H1 (cell line): ENCODE measurements at regions not wholly inside any gene's neighbourhood (a gene's known extent, or its start where the extent isn't known, plus 50 kb on each side); places are given as distances from the start of the nearest gene placed in this dataset.

Experiments
- CTCF ChIA-PET: fragments of 300-600 bp; sonication (Branson Sonifier 250); formaldehyde crosslinking; loops from one replicate; lab custom pipeline; 2021; ENCODE audit not compliant: partially characterized antibody; lab: Charles Lee
- POLR2A ChIA-PET: fragments of 300-600 bp; sonication (Branson Sonifier 250); formaldehyde crosslinking; loops from one replicate; lab custom pipeline; 2021; ENCODE audit warnings: inconsistent platforms; ENCODE audit not compliant: partially characterized antibody; lab: Charles Lee
- DNase-seq, 2 experiments: peaks; one replicate each; pipeline versions ENCODE4 v3.0.0 to v3.0.0-alpha.2; 2010 to 2022; ENCODE audit warnings: low spot score in 2 of 2, low read depth in 1 of 2, mixed read lengths in 1 of 2
- FAIRE-seq: peaks from 2 replicates; lab custom pipeline; 2011; peaks lifted over from hg19 to GRCh38; lab: Jason Lieb, UNC
- H2AFZ ChIP-seq: 2 replicates; pipeline ENCODE4 v1.8.1; 2012; ENCODE audit warnings: low read length, inconsistent platforms
- H2AK5ac ChIP-seq: 2 replicates; pipeline ENCODE4 v1.6.1; 2013; ENCODE audit warnings: low read depth, low read length
- H2BK120ac ChIP-seq: replicated peaks from 2 replicates; pipeline ENCODE3; 2013; ENCODE audit warnings: low read depth, low read length, inconsistent platforms
- H2BK12ac ChIP-seq: 2 replicates; pipeline ENCODE4 v1.6.1; 2013; ENCODE audit warnings: low read depth, low read length
- H2BK15ac ChIP-seq: 2 replicates; pipeline ENCODE4 v1.6.1; 2013; ENCODE audit warnings: low read length
- H2BK20ac ChIP-seq: 2 replicates; pipeline ENCODE4 v1.6.1; 2013; ENCODE audit warnings: low read length
- H2BK5ac ChIP-seq: 2 replicates; pipeline ENCODE4 v1.6.1; 2013; ENCODE audit warnings: low read depth, low read length
- H3K14ac ChIP-seq: 2 replicates; pipeline ENCODE4 v1.6.1; 2013; ENCODE audit warnings: inconsistent platforms; ENCODE audit not compliant: insufficient read length
- H3K18ac ChIP-seq: 2 replicates; pipeline ENCODE4 v1.6.1; 2013; ENCODE audit warnings: low read length; ENCODE audit errors: extremely low read depth
- H3K23ac ChIP-seq: 2 replicates; pipeline ENCODE4 v1.6.1; 2013; ENCODE audit warnings: inconsistent platforms; ENCODE audit not compliant: insufficient read length
- H3K23me2 ChIP-seq: 2 replicates; pipeline ENCODE4 v1.6.1; 2013; ENCODE audit warnings: low read depth, low read length
- H3K27ac ChIP-seq: 2 replicates; pipeline ENCODE4 v1.6.1; 2011; ENCODE audit warnings: low read depth, low read length, inconsistent platforms
- H3K27me3 ChIP-seq, 4 experiments: replicated peaks in 1 of 4; 1 replicate in 1 of 4; 2 replicates in 3 of 4; pipeline versions ENCODE4 v1.6.1 to v1.8.1; 2011 to 2013; ENCODE audit warnings: low read length in 3 of 4, mild to moderate bottlenecking in 3 of 4, inconsistent platforms in 2 of 4, mixed read lengths in 2 of 4, moderate library complexity in 1 of 4; ENCODE audit not compliant: control insufficient read depth in 3 of 4, insufficient read depth in 3 of 4; ENCODE audit errors: extremely low read depth in 1 of 4
- H3K36me3 ChIP-seq, 4 experiments: 2 replicates each; pipeline versions ENCODE4 v1.6.1 to v1.8.1; 2011 to 2013; ENCODE audit warnings: mild to moderate bottlenecking in 4 of 4, low read length in 3 of 4, moderate library complexity in 2 of 4, control low read depth in 1 of 4, inconsistent platforms in 1 of 4; ENCODE audit not compliant: insufficient read depth in 4 of 4, control insufficient read depth in 2 of 4
- H3K4ac ChIP-seq: replicated peaks from 2 replicates; pipeline ENCODE3; 2013; ENCODE audit warnings: low read length, low read depth, mixed read lengths, inconsistent platforms; ENCODE audit not compliant: insufficient read length
- H3K4me1 ChIP-seq, 4 experiments: replicated peaks in 1 of 4; 1 replicate in 1 of 4; 2 replicates in 3 of 4; pipeline versions ENCODE4 v1.6.1 to v1.8.1; 2011 to 2013; ENCODE audit warnings: low read length in 3 of 4, inconsistent platforms in 2 of 4, mixed read lengths in 1 of 4; ENCODE audit not compliant: insufficient read depth in 4 of 4, control insufficient read depth in 3 of 4
- H3K4me2 ChIP-seq, 2 experiments: 2 replicates each; pipeline versions ENCODE4 v1.6.1 to v1.8.1; 2011 to 2013; ENCODE audit warnings: low read depth in 2 of 2, low read length in 2 of 2, control low read depth in 1 of 2, inconsistent platforms in 1 of 2, mild to moderate bottlenecking in 1 of 2; ENCODE audit not compliant: insufficient read depth in 1 of 2
- H3K4me3 ChIP-seq, 4 experiments: fragments of 200-600, 300-600 bp in 1 of 4; sonication (generic), shearing (Covaris generic), sonication (Bioruptor Twin) in 1 of 4; 2 replicates each; pipeline versions ENCODE4 v1.5.1 to v1.8.1; 2011 to 2016; ENCODE audit warnings: low read length in 4 of 4, low read depth in 3 of 4, control low read depth in 2 of 4, inconsistent platforms in 2 of 4, mild to moderate bottlenecking in 2 of 4, mixed read lengths in 1 of 4, moderate library complexity in 1 of 4; ENCODE audit not compliant: insufficient read depth in 2 of 4; ENCODE audit errors: extremely low read depth in 1 of 4
- H3K56ac ChIP-seq: replicated peaks from 2 replicates; pipeline ENCODE3; 2013; ENCODE audit warnings: low read depth, mild to moderate bottlenecking, mixed read lengths, low read length, inconsistent platforms; ENCODE audit not compliant: insufficient read length
- H3K79me1 ChIP-seq: 2 replicates; pipeline ENCODE4 v1.6.1; 2013; ENCODE audit warnings: low read depth, low read length, control low read depth
- H3K79me2 ChIP-seq, 2 experiments: 2 replicates each; pipeline versions ENCODE4 v1.6.1 to v1.8.1; 2012 to 2013; ENCODE audit warnings: low read length in 2 of 2, mild to moderate bottlenecking in 2 of 2, inconsistent platforms in 1 of 2; ENCODE audit not compliant: insufficient read depth in 2 of 2, control insufficient read depth in 1 of 2
- H3K9ac ChIP-seq, 4 experiments: replicated peaks in 1 of 4; 1 replicate in 1 of 4; 2 replicates in 3 of 4; pipeline versions ENCODE4 v1.6.1 to v1.8.1; 2011 to 2013; ENCODE audit warnings: low read depth in 3 of 4, low read length in 3 of 4, control low read depth in 2 of 4, mild to moderate bottlenecking in 2 of 4, moderate library complexity in 2 of 4, inconsistent platforms in 1 of 4; ENCODE audit errors: extremely low read depth in 1 of 4
- H3K9me3 ChIP-seq, 2 experiments: 2 replicates each; pipeline versions ENCODE4 v1.6.1 to v1.8.1; 2012 to 2013; ENCODE audit warnings: mild to moderate bottlenecking in 2 of 2, moderate library complexity in 2 of 2, control low read depth in 1 of 2, inconsistent platforms in 1 of 2, low read depth in 1 of 2, low read length in 1 of 2, mixed read lengths in 1 of 2; ENCODE audit not compliant: insufficient read depth in 2 of 2
- H4K20me1 ChIP-seq, 2 experiments: replicated peaks in 1 of 2; 2 replicates each; pipeline versions ENCODE3 to v1.8.1; 2011 to 2013; ENCODE audit warnings: inconsistent platforms in 2 of 2, low read length in 2 of 2, mild to moderate bottlenecking in 1 of 2; ENCODE audit not compliant: insufficient read depth in 2 of 2, control insufficient read depth in 1 of 2
- H4K5ac ChIP-seq: 2 replicates; pipeline ENCODE4 v1.6.1; 2013; ENCODE audit warnings: low read length, low read depth, mixed read lengths, inconsistent platforms; ENCODE audit not compliant: insufficient read length
- H4K8ac ChIP-seq: 2 replicates; pipeline ENCODE4 v1.8.0; 2013; ENCODE audit warnings: mild to moderate bottlenecking, moderate library complexity, low read length, inconsistent platforms; ENCODE audit not compliant: insufficient read depth; ENCODE audit errors: extremely low read depth
- H4K91ac ChIP-seq: replicated peaks from 2 replicates; pipeline ENCODE3; 2013; ENCODE audit warnings: low read length, mixed read lengths, inconsistent platforms; ENCODE audit not compliant: insufficient read length
- EZH2 ChIP-seq: fragments of 200-600 bp; sonication (generic); IDR thresholded peaks from 2 replicates; pipeline ENCODE4 v1.7.1; 2012; ENCODE audit warnings: low read depth, mild to moderate bottlenecking, moderate library complexity, low read length, inconsistent platforms; ENCODE audit not compliant: severe bottlenecking
- NANOG ChIP-seq: IDR thresholded peaks from 2 replicates; pipeline ENCODE4 v1.6.1; 2011; ENCODE audit warnings: low read length, low read depth, mild to moderate bottlenecking, inconsistent platforms; ENCODE audit not compliant: insufficient read depth, poor library complexity, severe bottlenecking
- NRF1 ChIP-seq: IDR thresholded peaks from 2 replicates; pipeline ENCODE4 v1.6.1; 2011; ENCODE audit warnings: mild to moderate bottlenecking, low read depth, low read length, improper control_type of control experiment
- RNF2 ChIP-seq: fragments of 200-900, 300-1000 bp; sonication (generic); IDR thresholded peaks from 2 replicates; pipeline ENCODE4 v1.7.1; 2016; ENCODE audit warnings: borderline replicate concordance, low read depth, mild to moderate bottlenecking, antibody characterized with exemption, low read length; ENCODE audit not compliant: poor library complexity, severe bottlenecking; ENCODE audit errors: missing control alignments
- SIN3A ChIP-seq, 2 experiments: IDR thresholded peaks in 1 of 2; conservative IDR thresholded peaks in 1 of 2; 2 replicates each; pipeline ENCODE4 v1.6.1; 2011 to 2012; ENCODE audit warnings: low read length in 2 of 2, improper control_type of control experiment in 1 of 2, low read depth in 1 of 2, mild to moderate bottlenecking in 1 of 2
- SP1 ChIP-seq: IDR thresholded peaks from 2 replicates; pipeline ENCODE4 v1.6.1; 2011; ENCODE audit warnings: low read depth, low read length
- TAF1 ChIP-seq: IDR thresholded peaks from 2 replicates; pipeline ENCODE4 v1.6.1; 2011; ENCODE audit warnings: mild to moderate bottlenecking, low read depth, low read length
- TBP ChIP-seq: IDR thresholded peaks from 2 replicates; pipeline ENCODE4 v1.6.1; 2011; ENCODE audit warnings: low read depth, low read length, improper control_type of control experiment
- YY1 ChIP-seq: IDR thresholded peaks from 2 replicates; pipeline ENCODE4 v1.6.1; 2011; ENCODE audit warnings: low read depth, mild to moderate bottlenecking, low read length
- ZNF274 ChIP-seq: IDR thresholded peaks from 2 replicates; pipeline ENCODE4 v1.7.0; 2012; ENCODE audit warnings: low read length, borderline replicate concordance; ENCODE audit errors: extremely low read depth
- WGBS, 2 experiments: shearing (Covaris generic) in 1 of 2; methylation state at CpG; one replicate each; pipeline versions ENCODE4 v1.1.6 to v1.1.7; 2013 to 2015; ENCODE audit warnings: low lambda C conversion rate in 2 of 2, mixed read lengths in 2 of 2, inconsistent platforms in 1 of 2, low coverage in 1 of 2, missing lambda C conversion rate in 1 of 2; ENCODE audit not compliant: insufficient replicate concordance in 2 of 2, insufficient coverage in 1 of 2, insufficient read length in 1 of 2; ENCODE audit errors: extremely low coverage in 1 of 2, missing lambda C conversion rate in 1 of 2; 5-methylcytosine and 5-hydroxymethylcytosine counted together
- TF ChIP-seq, protein P1 (sequence below): IDR thresholded peaks from 2 replicates; pipeline ENCODE4 v1.6.1; 2011; ENCODE audit warnings: low read depth, mild to moderate bottlenecking, low read length; ENCODE audit not compliant: insufficient read depth
- TF ChIP-seq, protein P2 (sequence below): IDR thresholded peaks from 2 replicates; pipeline ENCODE4 v1.6.1; 2011; ENCODE audit warnings: low read length, improper control_type of control experiment

- Histone ChIP-seq H2BK20ac (no peak overlapping the region), H3K9ac (no peak overlapping the region), H3K4ac (no peak overlapping the region), H2BK12ac (no peak overlapping the region), H3K18ac (no peak overlapping the region), H2AFZ (no peak overlapping the region), H3K27me3 (peaks cover 0 to 2% (median 0%) of the 10 kb centered on the region in 4 experiments; a peak in 1 of 7 replicates), H3K14ac (no peak overlapping the region), H4K8ac (no peak overlapping the region), H3K23ac (no peak overlapping the region), H3K36me3 (no peaks in the 10 kb centered on the region), H4K5ac (no peak overlapping the region), H2BK5ac (no peak overlapping the region), H3K79me2 (no peaks in the 10 kb centered on the region), H4K20me1 (no peaks in the 10 kb centered on the region), H2AK5ac (no peak overlapping the region), H4K91ac (no peak overlapping the region), H3K4me2 (no peak overlapping the region), H2BK15ac (no peak overlapping the region), H3K9me3 (peaks cover 6 to 9% of the 10 kb centered on the region in 2 experiments; a peak in 3 of 4 replicates), H3K23me2 (no peaks in the 10 kb centered on the region), H3K56ac (no peak overlapping the region), H3K4me3 (no peak overlapping the region), H2BK120ac (no peak overlapping the region), H3K4me1 (no peaks in the 10 kb centered on the region), H3K79me1 (no peaks in the 10 kb centered on the region), H3K27ac (no peak overlapping the region)
- CTCF ChIA-PET, result interaction anchor here (0.6 to 2.1 kb wide), 6 partner anchors 8 to 185 kb away, joined by 3 to 10 read pairs (median 3); no protein-coding TSS in a partner anchor
- whole genome bisulfite sequencing, 2 experiments, result 98% methylated on average over 4 of the region's 4 CpGs; no CpG with 5 or more reads in 1 of the 2 experiments
- no peak for FAIRE-seq
- DNase-seq, result no peak
- POLR2A ChIA-PET, result no interaction called here
- TF ChIP-seq SP1 (no peak), SIN3A (conservative IDR thresholded peaks at IDR 0.05 in 1 of 2, IDR thresholded peaks at IDR 0.05 in 1 of 2; ENCODE audit: low read depth in 1 of 2, low read length in 2 of 2) (no peak), TAF1 (no peak), EZH2 (no peak), YY1 (no peak), TBP (no peak), NRF1 (no peak), ZNF274 (no peak), NANOG (no peak), RNF2 (no peak)
- TF ChIP-seq, protein P1, sequence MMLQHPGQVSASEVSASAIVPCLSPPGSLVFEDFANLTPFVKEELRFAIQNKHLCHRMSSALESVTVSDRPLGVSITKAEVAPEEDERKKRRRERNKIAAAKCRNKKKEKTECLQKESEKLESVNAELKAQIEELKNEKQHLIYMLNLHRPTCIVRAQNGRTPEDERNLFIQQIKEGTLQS, result no peak
- TF ChIP-seq, protein P2, sequence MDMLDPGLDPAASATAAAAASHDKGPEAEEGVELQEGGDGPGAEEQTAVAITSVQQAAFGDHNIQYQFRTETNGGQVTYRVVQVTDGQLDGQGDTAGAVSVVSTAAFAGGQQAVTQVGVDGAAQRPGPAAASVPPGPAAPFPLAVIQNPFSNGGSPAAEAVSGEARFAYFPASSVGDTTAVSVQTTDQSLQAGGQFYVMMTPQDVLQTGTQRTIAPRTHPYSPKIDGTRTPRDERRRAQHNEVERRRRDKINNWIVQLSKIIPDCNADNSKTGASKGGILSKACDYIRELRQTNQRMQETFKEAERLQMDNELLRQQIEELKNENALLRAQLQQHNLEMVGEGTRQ, result no peak
Measured at GRCh38 chr6:2481307-2481706, 235.9 kb upstream of the GMDS start.
